ENCODE measurements at regions not wholly inside any gene's neighbourhood (a gene's known extent, or its start where the extent isn't known, plus 50 kb on each side); places are given as distances from the start of the nearest gene placed in this dataset.

DNA sequence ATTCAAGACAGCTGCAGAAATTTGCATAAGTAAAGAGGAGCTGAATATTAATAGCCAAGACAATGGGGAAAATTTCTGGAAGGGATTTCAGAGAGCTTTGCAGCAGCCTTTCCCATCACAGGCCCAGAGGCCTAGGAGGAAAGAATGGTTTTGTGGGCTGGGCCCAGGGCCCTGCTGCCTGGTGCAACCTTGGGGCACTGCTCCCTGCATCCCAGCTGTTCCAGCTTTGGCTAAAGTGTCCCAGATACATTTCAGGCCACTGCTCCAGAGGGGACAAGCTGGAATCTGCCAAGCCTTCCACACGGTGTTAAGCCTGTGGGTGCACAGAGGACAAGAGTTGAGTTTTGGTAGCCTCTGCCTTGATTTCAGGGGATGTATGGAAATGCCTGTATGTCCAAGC lies 185.6 kb upstream of the SFRP2 start:
- no peak for DNase-seq

DNA sequence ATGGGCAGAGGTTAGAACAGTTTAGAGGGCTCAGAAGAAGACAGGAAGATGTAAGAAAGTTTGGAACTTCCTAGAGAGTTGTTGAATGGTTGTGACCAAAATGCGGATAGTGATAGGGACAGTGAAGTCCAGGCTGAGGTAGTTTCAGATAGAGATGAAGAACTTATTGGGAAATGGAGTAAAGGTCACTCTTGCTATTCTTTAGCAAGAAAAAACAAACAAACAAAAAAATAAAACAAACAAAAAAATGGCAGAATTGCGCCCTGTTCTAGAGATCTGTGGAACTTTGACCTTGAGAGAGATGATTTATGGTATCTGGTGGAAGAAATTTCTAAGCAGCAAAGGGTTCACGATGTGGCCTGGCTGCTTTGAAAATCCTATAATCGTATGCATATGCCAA lies 185.1 kb upstream of the SFRP2 start:
- no peak for DNase-seq

DNA sequence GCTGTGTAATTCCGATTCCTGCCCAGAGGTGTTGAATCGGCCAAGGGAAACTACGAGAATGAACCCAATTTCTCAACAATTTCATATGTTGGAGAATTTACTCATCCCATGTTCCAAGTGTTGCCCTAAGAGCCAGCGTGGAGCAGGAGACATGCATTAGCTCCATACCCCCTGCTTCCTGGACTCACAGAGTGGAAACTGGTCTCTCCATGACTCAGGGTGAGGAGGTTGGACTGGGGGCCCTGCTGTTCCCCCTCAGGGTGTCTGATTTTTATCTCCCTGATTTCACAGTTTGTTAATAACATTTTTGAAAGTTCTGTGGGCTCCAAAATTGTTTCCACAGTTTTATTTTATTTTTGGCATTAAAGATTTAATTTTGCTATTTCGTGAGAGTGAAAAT lies 183.0 kb upstream of the SFRP2 start:
- no peak for DNase-seq

DNA sequence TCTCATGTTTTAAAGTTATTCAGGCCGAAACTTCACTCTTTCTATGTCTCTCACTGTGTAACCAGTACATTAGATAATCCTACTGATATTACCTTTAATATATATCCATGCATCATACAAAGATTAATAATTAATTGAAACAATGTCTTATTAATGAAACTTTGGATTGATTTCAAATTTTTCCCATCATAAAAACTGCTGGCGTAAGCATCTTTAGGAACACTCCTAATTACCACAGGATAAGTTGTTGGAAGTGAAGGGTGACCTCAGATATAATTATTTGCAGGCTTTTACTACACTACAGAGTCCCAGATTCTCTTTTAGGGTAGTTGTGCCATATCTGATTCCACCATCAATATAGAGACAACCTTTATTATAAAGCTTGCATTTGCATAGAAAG lies 181.3 kb upstream of the SFRP2 start:
- no peak for DNase-seq

DNA sequence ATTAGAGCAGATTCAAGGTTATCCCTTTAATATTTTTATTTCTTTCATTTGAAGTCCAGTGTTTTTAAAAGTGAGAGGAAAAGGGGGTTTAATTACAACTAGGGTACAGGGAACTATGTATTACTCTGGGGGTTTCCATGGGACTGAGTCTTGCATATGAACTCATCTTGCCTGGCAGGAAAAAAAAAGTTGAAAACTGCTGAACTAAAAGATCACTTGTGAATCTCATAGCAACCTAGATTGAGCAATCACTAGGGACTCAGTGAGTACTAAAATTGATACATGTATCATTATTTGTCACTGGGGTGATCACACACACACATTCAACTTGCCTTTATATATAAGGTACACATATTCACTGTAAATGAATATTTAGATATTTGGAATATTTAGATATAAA lies 180.7 kb upstream of the SFRP2 start:
- DNase-seq: no peak

DNA sequence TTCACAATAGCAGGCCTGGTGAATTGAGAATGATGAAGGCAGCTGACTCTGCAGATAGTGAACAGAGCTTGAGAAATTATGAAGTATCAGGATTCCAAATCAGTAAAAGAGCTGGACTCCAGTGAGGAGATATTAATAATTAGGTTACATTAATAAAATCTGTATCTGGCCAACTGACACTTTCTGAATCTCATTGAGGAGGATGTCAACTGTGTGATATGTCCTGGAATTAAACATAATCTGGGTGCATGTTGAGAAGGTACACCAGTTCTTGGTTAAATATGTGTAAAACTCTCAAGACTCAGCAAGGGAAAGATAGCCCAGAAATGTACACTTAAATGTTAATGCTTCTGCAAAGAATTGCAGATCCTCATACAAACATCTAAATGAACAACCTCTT lies 177.8 kb upstream of the SFRP2 start:
- no peak for DNase-seq

DNA sequence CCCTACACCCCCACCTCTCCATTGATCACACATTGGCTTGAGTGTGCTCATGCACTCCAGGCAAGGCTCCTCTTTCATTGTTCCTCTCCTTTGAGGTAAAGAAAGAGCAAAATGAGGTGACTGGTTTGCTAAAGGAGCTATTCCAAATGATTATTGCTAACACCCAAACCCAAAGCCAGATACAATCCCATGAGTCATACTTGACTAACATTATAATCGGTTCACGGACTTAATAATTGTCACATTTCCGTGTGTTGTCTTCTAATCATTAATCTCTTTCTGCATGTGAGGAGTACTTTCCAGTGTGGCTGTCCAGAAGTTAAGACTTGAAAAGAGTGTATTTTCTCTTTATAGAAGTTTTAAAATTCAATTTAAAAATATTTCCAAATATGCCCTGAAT lies 174.3 kb upstream of the SFRP2 start:
- DNase-seq: no peak

DNA sequence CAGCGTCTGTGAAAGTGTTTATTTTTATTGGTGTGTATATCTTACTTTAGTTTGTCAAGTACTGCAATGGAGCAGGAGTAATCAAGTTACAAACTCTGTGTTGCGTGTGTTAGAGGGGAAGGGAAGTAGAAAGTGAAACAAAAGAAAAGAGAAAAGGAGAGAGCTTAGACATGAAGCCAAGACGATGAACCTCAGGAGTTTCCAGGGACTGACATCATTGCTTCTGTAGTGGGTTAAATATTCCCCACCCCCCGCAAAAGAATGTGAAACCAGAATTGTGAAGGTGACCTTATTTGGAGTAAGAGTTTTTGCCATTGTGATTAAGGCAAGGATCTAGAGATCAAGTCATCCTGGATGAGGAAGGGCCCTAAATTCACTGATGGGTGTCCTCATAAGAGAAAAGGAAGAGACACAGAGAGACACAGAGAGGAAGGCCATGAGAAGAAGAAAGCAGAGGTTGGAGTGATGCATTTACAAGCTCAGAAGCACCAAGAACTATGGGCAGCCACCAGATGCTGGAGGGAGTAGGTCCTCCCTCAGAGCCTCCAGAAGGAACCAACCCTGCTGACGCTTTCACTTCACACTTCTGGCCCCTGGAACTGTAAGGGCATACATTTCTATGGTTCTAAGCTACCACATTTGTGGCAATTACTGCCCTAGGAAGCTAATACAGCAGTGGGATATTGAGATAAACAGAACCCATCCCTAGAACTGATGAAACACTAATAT lies 173.6 kb upstream of the SFRP2 start:
- no peak for DNase-seq

DNA sequence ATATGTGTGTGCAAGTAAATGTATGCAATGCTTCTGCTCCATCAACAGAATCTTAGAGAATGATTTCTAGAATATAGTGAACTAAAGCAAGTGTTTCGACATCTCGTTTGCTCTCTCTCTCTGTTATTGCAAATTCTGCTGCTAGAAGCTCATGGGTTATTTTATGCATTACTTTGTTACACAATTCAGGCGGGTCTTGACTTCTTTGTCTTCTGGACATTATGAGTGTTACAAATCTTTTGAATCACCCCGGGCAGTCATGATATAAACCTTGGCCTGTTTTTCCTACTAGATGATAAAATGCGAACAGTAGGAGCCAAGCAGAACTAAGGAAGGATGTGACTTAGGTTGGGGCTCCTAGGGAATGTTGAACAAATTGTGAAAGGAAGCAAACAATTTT lies 166.4 kb upstream of the SFRP2 start:
- no peak for DNase-seq

DNA sequence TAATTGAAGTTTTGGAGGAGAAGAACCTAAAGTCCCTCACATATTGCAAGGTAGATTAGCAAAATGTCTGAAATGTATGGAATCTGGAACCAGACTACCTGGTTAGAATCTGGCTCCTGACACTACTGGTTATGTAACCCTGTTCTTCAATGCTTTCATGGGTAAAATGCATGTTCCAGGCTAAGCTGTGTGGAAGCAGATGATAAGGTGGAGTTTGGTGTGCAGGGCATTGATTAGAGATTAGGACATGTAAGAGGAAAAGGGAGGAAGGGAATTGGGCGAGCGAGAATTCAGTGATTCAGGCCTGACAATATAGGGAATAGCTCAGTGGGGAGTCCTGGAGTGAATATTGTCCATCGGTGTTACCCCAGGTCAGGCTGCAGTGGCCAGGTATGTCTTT lies 165.8 kb upstream of the SFRP2 start:
- DNase-seq: no peak

DNA sequence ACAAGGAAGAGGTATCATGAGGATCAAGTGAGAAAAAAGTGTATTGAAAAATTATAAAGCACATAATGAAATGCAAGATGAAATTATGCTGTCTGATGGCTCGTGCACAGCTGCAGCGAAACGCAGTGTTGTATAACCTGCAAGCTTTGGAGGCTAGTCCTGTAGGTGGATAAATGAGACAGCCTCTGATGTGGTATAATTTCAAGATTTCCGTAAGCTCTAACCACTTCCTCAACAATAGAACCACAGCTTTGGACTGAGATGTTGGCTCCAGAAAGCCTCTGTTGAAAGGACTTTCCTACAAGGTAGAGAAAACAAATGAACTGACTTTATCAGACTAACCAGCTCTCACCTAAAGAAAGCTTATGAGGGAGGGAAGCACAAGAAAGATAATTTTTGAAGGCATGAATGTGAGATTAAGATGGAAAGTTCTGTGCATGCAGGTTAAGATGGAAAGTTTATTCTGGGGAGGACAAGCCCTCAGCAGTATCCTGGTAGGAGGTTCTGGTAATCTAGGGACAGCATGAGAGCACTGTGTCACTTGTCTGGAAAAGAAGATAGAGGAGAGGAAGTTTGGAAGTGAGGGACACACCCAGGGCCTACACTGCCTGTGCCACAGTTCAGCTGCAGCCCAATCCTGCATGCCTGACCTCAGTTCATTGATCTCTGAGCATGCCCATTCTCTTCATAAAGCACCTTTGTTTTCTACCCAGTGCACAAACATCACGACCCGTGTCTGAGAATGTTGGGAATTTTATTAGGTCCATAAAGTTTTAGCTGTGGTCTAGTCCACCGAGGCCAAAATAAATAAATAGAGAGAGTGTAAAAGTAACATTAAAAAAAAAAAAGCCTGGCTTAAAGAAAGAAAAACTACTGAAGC lies 161.5 kb upstream of the SFRP2 start:
- DNase-seq: no peak

DNA sequence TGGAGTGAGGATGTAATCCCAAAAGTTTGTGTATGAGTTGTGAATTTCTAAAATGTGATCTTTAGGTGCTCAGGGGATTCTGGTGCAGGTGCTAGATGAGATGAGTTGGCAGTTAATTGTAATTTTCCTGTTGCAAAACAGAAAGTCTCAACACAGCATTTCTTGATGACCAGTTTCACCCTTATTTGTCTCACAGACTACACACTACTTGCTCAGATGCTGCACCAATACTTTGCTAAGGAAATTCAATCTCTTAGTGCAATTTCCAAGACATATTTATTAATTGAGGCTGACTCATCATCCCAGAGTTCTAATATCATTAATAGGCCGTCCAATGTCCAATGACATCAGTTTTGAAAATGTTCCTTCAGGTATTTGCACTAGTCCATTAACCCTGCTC lies 159.2 kb upstream of the SFRP2 start:
- DNase-seq: no peak

DNA sequence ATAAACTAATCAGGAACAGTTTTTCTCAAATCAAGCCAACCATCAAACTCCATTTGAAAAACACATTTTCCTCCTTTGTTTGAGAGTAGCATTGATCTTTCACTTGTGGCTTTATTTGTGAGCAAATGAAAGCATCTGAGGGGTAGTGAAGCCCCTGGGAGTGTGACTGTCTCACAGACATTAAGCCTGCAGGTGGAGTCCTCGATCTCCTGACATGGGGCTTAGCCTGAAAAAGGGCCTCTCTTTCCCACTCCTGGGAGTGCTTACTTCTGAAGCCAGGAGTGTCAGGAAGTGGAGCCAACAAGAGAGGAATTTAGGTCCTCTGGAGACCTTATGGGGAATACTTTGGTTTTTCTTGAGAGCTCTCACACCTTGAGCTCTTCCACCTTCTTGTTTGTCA lies 158.2 kb upstream of the SFRP2 start:
- DNase-seq: no peak

DNA sequence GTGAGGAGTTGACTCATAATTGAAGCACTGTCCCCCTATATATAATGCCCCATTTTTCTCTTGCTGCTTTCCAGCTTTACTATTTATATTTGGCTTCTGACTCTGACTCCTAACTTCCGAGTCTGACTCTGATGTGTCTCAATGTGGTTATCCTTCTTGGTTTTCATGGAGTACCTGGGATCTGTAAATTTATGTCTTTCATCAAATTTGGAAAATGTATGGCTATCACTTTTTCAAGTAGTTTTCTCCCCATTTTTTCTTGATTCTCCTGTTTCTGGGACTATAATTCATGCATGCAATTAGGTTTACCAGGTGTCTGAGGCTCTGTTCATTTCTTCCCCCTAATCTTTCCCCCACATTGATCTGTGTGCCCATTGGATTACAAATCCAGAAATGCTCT lies 156.8 kb upstream of the SFRP2 start:
- DNase-seq: no peak

DNA sequence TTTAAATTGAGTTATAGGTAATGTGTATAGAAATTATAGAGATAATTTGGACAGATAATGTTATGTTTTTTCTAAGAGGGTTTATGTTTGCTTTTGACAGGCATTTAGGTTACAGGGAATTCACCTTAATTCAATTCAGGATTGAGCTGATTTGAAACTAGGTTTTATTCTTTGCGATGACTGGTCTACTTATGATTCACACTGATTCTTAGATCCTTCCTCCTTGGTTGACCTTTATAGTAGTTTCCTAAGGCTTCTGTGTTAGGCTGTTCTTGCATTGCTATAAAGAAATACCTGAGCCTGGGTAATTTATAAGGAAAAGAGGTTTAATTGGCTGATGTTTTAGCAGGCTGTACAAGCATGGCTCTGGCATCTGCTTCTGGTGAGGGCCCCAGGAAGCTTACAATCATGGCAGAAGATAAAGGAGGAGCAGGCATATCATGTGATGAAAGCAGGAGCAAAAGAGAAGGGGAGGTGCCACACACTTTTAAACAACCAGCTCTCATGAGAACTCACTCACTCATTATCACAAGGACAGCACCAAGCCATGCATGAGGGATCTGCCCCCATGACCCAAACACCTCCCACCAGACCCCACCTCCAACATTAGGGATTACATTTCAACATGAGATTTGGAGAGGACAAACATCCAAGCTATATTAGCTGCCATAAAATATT lies 155.0 kb upstream of the SFRP2 start:
- DNase-seq: no peak

DNA sequence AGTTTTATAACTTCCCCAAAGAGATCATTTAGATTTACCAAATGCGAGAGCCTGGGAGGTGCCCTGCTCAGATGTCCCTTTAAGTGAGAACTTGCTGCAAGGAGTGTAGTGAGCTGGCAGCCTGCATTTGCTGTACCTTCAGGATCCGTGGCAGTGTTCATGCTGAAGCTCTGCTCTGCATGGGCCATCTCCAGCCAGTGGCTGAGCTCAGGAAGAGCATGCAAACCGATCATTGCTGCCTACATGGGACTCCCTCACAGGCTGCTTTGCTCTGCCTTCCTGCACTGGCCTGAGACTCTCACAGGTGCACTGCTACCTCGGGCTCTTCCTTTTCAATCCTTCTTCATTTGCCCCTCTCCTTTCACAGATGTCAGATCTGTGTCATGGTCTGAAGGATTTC lies 152.0 kb upstream of the SFRP2 start:
- no peak for DNase-seq

DNA sequence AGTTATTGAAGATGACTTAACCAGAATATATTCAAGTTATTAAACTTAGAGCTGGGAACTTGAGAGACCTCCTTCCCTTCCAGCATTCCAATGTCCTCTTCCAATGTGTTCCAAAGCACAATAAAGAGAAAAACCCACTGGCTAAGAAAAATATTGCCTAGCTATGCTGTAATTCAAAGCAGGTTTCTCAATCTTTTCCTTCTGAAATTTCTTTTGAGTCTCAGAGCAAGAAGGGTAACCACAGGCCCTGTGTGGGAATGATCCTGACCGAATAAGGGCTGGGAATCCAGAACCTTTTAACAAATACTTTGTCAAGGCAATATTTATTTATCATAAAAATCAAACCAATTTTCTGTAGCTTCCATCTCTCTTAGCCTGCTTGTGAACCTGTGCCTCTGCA lies 150.7 kb upstream of the SFRP2 start:
- no peak for DNase-seq

DNA sequence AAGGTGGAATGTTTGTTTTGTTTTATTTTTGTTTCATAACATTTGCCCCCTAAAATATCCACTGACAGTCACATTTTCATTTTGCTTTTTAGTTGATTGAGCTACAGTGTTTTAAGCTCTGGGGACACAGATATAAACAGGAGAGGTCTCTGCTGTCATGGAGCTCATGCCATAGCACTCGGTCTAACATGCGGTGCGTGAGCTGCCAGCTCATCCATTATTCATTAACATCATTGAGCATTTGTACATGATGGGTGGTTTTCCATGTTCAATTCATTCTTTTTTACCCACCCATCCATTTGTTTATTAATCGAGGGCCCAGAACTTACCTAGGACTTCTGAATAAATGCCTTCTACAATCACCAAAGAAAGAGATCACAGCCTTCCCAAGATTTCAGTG lies 150.1 kb upstream of the SFRP2 start:
- DNase-seq: no peak

DNA sequence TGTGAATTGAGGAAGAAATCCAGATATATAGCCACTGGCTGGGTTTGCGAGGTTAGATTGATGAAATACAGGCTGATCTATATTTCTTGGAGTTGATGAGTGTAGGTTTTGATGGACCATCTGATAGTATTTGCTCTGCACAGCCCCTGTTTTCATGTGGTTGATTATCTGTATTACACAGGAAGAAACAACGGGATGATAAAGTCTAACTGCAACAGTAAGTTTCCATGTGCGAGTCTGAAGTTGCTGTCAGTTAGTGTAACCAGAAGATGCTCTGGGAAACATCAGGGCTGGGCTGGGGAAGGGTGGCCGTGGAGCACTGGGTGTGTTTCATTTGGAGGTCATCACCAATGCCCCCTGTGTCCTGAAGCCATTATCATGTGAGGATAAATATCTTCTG lies 148.4 kb upstream of the SFRP2 start:
- no peak for DNase-seq

DNA sequence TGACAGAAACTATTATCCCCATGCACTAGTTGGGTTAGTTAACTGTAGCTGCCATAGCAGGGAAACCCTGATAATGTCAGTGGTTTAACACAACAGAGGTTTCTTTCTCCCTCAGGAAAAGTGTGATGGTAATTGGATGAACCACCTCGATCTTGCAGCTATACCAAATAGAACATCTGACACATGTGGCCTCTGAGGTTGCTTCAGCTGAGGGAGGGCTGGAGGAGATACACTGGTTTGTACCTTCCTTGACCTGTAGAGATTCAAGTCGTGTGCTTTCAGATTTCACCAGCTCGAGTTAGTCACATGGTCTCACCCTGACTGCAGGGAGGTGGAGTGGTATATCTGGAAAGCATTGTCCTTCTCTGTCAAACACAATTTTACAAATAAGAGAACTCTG lies 147.2 kb upstream of the SFRP2 start:
- no peak for DNase-seq

DNA sequence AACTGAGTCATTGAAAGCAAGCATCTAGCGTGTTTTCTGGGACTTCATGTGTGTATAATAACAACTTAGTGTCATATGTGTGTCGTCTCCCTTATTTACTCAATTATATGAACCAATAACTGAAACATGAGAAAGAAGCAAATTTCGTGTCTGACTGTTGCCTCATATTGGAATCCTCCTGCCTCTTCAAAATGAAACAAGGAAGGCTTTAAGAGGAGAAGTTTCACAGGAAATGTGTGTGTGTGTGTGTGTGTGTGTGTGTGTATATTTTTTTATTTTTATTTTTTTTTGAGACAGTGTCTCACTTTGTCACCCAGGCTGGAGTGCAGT lies 145.8 kb upstream of the SFRP2 start:
- no peak for DNase-seq

DNA sequence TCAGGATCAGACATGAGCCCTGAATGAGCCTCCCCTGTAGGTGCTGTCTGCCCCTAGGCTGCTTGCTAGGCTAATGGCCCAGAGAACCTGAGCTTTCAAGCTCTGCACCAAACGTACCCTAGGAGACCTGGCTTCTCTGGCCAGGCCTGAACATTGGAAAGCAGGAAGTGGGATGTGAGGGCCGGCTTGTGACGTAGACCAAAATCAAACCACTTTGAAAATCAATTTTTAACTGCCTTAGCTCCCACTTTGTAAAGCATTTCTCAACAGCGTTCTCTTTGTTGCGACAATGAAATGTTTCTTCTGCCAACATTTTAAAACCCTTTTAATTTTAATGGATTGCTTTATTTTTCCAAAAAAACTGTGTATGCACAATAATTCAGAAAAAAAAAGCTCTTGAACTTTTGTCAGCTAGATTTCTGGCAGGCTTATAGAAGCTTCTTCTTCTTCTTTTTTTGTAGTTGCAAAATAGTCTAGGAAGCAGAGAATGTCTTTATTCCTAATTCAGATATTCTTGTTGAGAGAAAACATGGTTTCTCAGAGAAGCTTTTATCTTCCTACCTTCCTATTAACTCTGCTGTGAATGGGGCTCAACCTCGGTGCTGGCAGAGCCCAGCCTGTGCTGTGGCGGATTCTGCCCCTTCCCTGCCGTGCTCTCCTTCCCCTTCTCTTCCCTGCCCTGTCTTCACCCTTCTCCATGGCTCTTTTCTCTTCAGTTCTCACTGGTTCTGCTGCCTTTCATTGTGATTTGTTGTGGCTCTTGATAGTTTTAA lies 145.2 kb upstream of the SFRP2 start:
- no peak for DNase-seq

DNA sequence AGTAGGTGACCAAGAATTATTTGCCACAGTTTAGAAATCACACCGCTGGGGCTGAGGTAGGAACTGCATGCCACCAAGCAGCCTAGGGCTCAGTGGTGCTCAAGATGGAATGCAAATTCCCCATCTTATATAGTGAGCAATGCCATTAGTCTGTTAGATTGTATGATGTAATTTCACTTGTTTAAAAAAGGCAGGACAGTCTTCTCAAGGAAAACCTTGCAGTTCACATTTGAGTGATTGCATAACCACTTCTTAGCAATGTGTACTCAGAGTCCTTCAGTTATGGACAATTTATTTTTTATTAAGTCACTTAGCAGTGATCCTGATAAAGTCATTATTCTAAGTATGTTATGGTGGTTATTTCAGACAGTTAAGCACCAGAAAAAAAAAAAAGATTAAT lies 142.9 kb upstream of the SFRP2 start:
- no peak for DNase-seq
